GM19397 (cell line): ENCODE measurements at regions not wholly inside any gene's neighbourhood (a gene's known extent, or its start where the extent isn't known, plus 50 kb on each side); places are given as distances from the start of the nearest gene placed in this dataset.

Experiments
- ATAC-seq: cut with Tn5 transposase; IDR thresholded peaks from one replicate; pipeline ENCODE4 v1.9.1; 2021; ENCODE audit warnings: mild to moderate bottlenecking, moderate library complexity; ENCODE audit not compliant: unreplicated experiment

GRCh38 chr4:180150818-180151217 is 2092.4 kb upstream of the TENM3 start:
- ATAC-seq = no peak

- ATAC-seq = no peak
Measured at GRCh38 chr4:180152831-180153230, 2090.4 kb upstream of the TENM3 start.

- no peak for ATAC-seq
Measured at GRCh38 chr4:180153587-180153986, 2089.6 kb upstream of the TENM3 start.

GRCh38 chr4:180156684-180157083 is 2086.5 kb upstream of the TENM3 start:
- peak; percentile 68 for ATAC-seq

GRCh38 chr4:180160195-180160983 is 2082.8 kb upstream of the TENM3 start:
- ATAC-seq = no peak

- no peak for ATAC-seq
Measured at GRCh38 chr4:180164799-180165198, 2078.4 kb upstream of the TENM3 start.

GRCh38 chr4:180169394-180169793 is 2073.8 kb upstream of the TENM3 start:
- ATAC-seq = no peak

GRCh38 chr4:180169966-180170365 is 2073.2 kb upstream of the TENM3 start:
- ATAC-seq = no peak

GRCh38 chr4:180179146-180179545 is 2064.1 kb upstream of the TENM3 start:
- no peak for ATAC-seq

GRCh38 chr4:180189666-180190065 is 2053.5 kb upstream of the TENM3 start:
- no peak for ATAC-seq

GRCh38 chr4:180190382-180190781 is 2052.8 kb upstream of the TENM3 start:
- no peak for ATAC-seq

- no peak for ATAC-seq
Measured at GRCh38 chr4:180197471-180197870, 2045.7 kb upstream of the TENM3 start.

- peak; percentile 71 for ATAC-seq
Measured at GRCh38 chr4:180203349-180203748, 2039.9 kb upstream of the TENM3 start.

- no peak for ATAC-seq
Measured at GRCh38 chr4:180205276-180205675, 2037.9 kb upstream of the TENM3 start.

- ATAC-seq = no peak
Measured at GRCh38 chr4:180207921-180208320, 2035.3 kb upstream of the TENM3 start.

GRCh38 chr4:180217070-180217469 is 2026.1 kb upstream of the TENM3 start:
- no peak for ATAC-seq

- no peak for ATAC-seq
Measured at GRCh38 chr4:180219080-180219479, 2024.1 kb upstream of the TENM3 start.

- no peak for ATAC-seq
Measured at GRCh38 chr4:180225977-180226376, 2017.2 kb upstream of the TENM3 start.

GRCh38 chr4:180234730-180235129 is 2008.5 kb upstream of the TENM3 start:
- ATAC-seq = no peak

- ATAC-seq = no peak
Measured at GRCh38 chr4:180240670-180241069, 2002.5 kb upstream of the TENM3 start.

GRCh38 chr4:180253419-180253818 is 1989.8 kb upstream of the TENM3 start:
- ATAC-seq = no peak

- no peak for ATAC-seq
Measured at GRCh38 chr4:180261346-180261745, 1981.9 kb upstream of the TENM3 start.

GRCh38 chr4:180280076-180280475 is 1963.1 kb upstream of the TENM3 start:
- ATAC-seq = peak; percentile 55
